GM12892 (cell line): ENCODE measurements at regions not wholly inside any gene's neighbourhood (a gene's known extent, or its start where the extent isn't known, plus 50 kb on each side); places are given as distances from the start of the nearest gene placed in this dataset.

Source experiments
- POLR2A ChIP-seq: IDR thresholded peaks from 2 replicates; pipeline ENCODE4 v1.6.1; 2011; ENCODE audit warnings: low read depth, low read length, control low read depth
- POLR2AphosphoS5 ChIP-seq: IDR thresholded peaks from 2 replicates; pipeline ENCODE4 v1.6.1; 2011; ENCODE audit warnings: low read depth, low read length, control low read depth
- TAF1 ChIP-seq: IDR thresholded peaks from 2 replicates; pipeline ENCODE4 v1.6.1; 2011; ENCODE audit warnings: low read depth, mild to moderate bottlenecking, control low read depth, low read length, borderline replicate concordance

- TF ChIP-seq POLR2A (no peak), POLR2AphosphoS5 (no peak), TAF1 (no peak)
Observed at GRCh38 chrX:1102786-1103185, 109.7 kb downstream of the CRLF2 start.
